Skeletal muscle tissue (tissue), 3 donors: ENCODE measurements at regions not wholly inside any gene's neighbourhood (a gene's known extent, or its start where the extent isn't known, plus 50 kb on each side); places are given as distances from the start of the nearest gene placed in this dataset.

Experiments
- H3K27ac ChIP-seq: one replicate; pipeline ENCODE4 v1.7.0; 2013; ENCODE audit warnings: mild to moderate bottlenecking, low read depth, low read length, inconsistent platforms
- H3K27me3 ChIP-seq, 3 donors: one replicate each; pipeline ENCODE4 v1.7.0; 2013; ENCODE audit warnings: low read length in 3 of 3; ENCODE audit not compliant: control insufficient read depth in 3 of 3, insufficient read depth in 3 of 3
- H3K36me3 ChIP-seq, 3 donors: one replicate each; pipeline ENCODE4 v1.7.0; 2013; ENCODE audit warnings: low read length in 3 of 3; ENCODE audit not compliant: control insufficient read depth in 3 of 3, insufficient read depth in 3 of 3
- H3K4me1 ChIP-seq, 3 donors: one replicate each; pipeline ENCODE4 v1.7.0; 2013; ENCODE audit warnings: low read length in 3 of 3, mild to moderate bottlenecking in 3 of 3; ENCODE audit not compliant: control insufficient read depth in 3 of 3, insufficient read depth in 3 of 3
- H3K4me3 ChIP-seq, 3 donors: one replicate each; pipeline ENCODE4 v1.7.0; 2013; ENCODE audit warnings: low read length in 3 of 3
- H3K9ac ChIP-seq, 3 donors: one replicate each; pipeline ENCODE4 v1.7.0; 2013; ENCODE audit warnings: low read length in 3 of 3, mild to moderate bottlenecking in 3 of 3, moderate library complexity in 2 of 3, low read depth in 1 of 3
- H3K9me3 ChIP-seq, 3 donors: one replicate each; pipeline ENCODE4 v1.7.0; 2013; ENCODE audit warnings: low read length in 3 of 3; ENCODE audit not compliant: control insufficient read depth in 3 of 3
- donor health status: Osteomylitis.

DNA sequence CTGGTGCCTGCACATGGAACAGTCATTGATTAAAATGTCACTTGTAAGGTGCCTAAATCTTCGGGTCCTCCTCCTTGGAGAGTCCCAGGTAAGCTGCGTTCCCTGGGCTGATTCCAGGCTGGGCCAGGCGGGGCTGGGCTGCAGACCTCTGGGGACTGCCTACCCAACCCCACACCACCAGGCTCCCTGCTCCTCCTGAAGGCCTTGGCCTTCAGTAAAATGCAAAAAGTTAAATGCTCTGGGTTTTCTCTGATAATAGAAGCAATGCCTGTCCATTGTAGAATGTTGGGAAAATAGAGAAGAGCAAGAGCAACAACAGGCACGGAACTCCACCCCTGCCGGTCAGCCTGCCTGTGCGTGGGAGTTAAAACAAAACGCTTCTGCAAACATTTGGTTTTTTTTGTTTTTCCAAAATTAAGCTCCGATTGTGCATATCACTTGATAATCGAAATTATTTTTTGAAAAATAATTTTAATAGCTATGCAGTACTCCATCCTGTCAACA, 363.9 kb downstream of the SEC14L1 start:
- Histone ChIP-seq H3K36me3 (peaks cover 0 to 3% (median 0%) of the 10 kb centered on the region in 3 donors), H3K27me3 (no peaks in the 10 kb centered on the region), H3K27ac (no peak overlapping the region), H3K9me3 (no peaks in the 10 kb centered on the region), H3K9ac (no peak overlapping the region), H3K4me3 (no peak overlapping the region), H3K4me1 (no peaks in the 10 kb centered on the region)

DNA sequence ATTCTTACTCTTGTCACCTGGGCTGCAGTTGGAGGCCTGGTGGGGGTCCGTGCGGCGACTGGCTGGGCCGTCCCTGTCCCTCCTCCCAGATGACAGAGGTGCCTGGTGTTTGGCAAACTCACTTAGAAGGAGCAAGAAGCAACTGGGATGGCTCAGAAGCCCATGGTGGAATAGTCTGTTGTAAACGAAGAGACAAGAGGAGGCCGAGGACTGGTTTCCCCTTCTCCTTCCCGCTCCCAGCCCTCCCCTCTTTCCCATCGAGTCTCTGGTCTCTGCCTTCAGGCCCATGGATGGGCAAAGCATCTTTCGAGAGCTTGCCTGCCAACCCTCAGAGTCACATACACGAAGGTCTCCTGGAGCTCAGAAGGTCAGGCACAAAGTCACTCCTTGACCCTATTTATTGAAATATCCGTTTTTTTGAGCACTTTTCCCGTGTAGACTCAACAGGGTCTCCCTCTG, 364.4 kb downstream of the SEC14L1 start:
- no peak overlapping the region for H3K9ac ChIP-seq
- no peak overlapping the region for H3K4me3 ChIP-seq

DNA sequence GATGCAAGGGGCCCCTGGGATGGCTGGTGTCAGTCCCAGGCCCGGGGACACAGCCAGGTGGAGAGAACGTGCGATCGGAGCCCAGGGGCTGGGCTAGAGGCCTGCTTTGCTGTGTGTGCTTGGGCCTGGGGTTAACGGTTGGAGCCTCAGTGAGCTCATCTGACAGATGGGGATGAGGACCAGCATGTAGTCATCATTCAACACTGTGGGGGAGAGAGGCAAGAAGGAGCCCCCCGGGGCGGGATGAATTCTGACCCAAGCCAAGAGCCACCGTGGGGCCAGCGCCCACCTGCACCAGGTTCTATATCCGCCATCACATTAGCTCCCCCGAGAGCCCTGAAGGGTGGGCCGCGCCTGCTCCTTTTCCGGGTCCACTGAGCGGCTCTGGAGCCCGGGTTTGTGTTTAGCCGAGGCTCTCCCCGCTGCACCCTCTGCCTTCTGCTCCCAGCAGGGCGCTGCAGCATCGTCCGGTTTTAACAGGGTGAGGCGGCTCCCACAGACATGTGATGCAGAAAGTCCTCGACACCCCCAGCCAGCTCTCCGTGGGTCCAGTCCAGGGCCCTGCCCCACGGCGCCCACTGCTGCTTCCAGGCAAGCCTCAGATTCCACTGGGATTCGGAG, 365.7 kb downstream of the SEC14L1 start:
- Histone ChIP-seq H3K4me1 (no peaks in the 10 kb centered on the region), H3K27me3 (no peaks in the 10 kb centered on the region), H3K36me3 (no peaks in the 10 kb centered on the region), H3K9ac (no peak overlapping the region), H3K4me3 (no peak overlapping the region), H3K9me3 (peaks cover 0 to 2% (median 1%) of the 10 kb centered on the region in 3 donors), H3K27ac (no peak overlapping the region)

More for the DNA sequence above, 364.4 kb downstream of the SEC14L1 start:
- Histone ChIP-seq H3K36me3 (no peaks in the 10 kb centered on the region), H3K27ac (no peak overlapping the region), H3K9me3 (peaks cover 0 to 1% (median 0%) of the 10 kb centered on the region in 3 donors), H3K27me3 (no peaks in the 10 kb centered on the region), H3K4me1 (no peaks in the 10 kb centered on the region)

DNA sequence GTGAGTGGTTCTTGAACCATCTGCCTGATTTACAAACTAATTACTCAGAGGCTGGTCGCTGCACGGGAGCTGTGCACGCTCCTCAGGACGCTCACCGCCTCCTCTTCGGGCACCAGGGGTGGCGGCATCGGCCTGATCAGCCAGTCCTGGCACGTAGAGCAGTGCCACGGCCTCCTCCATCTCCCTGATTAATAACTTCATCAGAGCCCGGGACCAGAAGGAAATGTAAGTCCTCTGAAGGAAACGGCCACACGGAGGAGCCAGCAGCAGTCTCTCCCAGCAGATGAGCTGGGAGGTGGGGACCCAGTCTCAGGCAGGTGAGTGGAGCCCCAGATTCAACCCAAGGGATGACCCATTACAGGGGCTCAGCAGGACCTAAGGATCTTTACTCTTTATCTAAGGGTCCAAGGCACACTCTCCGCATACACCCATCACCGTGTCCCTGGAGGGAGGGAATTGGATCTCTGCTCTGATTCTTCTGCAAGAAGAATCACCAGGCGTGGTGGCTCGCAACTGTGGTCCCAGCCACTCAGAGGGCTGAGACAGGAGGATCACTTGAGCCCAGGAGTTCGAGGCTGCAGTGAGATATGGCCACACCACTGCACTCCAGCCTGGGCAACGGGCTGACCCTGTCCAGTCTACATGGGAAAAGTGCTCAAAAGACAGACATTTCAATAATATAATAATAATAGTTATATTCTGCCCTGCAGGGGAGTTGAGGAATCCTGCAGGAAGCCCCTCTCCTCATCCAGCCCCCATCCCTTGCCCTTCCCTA, 366.5 kb downstream of the SEC14L1 start:
- Histone ChIP-seq H3K36me3 (no peaks in the 10 kb centered on the region), H3K4me3 (no peak overlapping the region), H3K9me3 (peaks cover 0 to 7% (median 2%) of the 10 kb centered on the region in 3 donors), H3K9ac (no peak overlapping the region), H3K4me1 (no peaks in the 10 kb centered on the region), H3K27ac (no peak overlapping the region), H3K27me3 (no peaks in the 10 kb centered on the region)

DNA sequence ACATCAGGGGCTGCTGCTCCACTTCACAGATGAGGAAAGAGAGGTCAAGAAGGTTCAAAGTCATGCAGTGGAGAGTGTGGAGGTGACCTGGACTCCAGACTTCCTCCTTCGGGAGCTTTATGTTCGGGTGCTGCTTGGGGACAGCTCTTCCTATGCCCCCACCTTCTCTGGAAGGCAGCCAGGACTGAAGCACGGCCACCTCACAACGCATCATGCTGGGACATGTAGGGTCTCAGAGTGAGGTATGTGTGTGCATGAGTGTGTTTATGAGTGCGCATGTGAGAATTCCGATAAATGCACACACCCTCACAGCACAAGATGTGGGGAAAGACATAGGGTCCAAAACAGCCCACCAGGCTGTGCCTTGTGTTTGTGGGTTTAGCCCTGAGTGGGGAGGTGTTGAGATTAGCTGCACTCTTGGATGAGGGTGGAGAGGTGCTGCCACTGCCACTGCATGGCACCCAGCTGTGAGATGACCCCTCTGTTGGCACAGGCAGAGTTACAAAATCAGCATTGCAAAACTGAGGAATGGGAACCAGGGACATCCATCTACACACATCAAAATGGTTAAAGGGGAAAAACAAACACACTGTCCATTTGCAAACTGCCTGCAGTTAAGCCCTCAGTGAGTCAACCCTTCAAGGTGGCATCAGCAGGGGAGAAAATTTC, 367.4 kb downstream of the SEC14L1 start:
- H3K9ac ChIP-seq: no peak overlapping the region
- H3K27ac ChIP-seq: no peak overlapping the region
- peaks cover 0 to 7% (median 2%) of the 10 kb centered on the region in 3 donors for H3K9me3 ChIP-seq
- no peak overlapping the region for H3K4me3 ChIP-seq
- H3K27me3 ChIP-seq: no peaks in the 10 kb centered on the region
- no peaks in the 10 kb centered on the region for H3K4me1 ChIP-seq
- H3K36me3 ChIP-seq: no peaks in the 10 kb centered on the region

DNA sequence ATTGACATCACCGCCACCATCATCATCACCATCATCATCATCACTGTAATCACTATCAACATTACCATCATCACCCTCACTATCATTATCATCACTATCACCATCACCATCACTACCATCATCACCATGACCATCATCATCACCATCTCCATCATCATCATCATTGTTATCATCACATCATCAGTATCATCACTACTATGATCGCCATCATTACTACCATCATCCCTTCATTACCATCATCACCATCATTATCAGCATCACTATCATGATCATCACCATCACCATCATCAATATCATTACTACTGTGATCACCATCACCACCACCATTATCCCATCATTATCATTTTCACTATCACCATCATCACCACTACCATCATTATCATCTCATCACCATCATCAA, 368.3 kb downstream of the SEC14L1 start:
- H3K36me3 ChIP-seq: no peaks in the 10 kb centered on the region
- no peaks in the 10 kb centered on the region for H3K4me1 ChIP-seq
- H3K9me3 ChIP-seq: peaks cover 0 to 7% (median 2%) of the 10 kb centered on the region in 3 donors
- H3K9ac ChIP-seq: no peak overlapping the region
- no peak overlapping the region for H3K4me3 ChIP-seq
- H3K27me3 ChIP-seq: no peaks in the 10 kb centered on the region
- H3K27ac ChIP-seq: no peak overlapping the region

DNA sequence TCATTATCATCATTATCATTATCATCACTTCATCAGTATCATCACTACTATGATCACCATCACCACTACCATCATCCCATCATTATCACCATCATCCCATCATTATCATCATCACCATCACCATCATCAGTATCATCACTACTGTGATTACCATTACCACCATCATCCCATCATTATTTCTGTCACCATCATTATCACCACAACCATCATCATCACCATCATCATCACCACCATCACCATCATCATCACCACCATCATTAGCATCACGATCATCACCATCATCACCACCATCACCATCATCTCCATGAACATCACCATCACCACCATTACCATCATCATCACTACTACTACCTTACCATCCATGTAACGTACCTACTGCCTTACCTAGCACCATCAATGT, 368.8 kb downstream of the SEC14L1 start:
- H3K4me3 ChIP-seq: no peak overlapping the region
- no peak overlapping the region for H3K27ac ChIP-seq
- H3K9ac ChIP-seq: no peak overlapping the region
- H3K27me3 ChIP-seq: no peaks in the 10 kb centered on the region
- no peaks in the 10 kb centered on the region for H3K4me1 ChIP-seq
- H3K36me3 ChIP-seq: no peaks in the 10 kb centered on the region
- H3K9me3 ChIP-seq: peaks cover 0 to 7% (median 2%) of the 10 kb centered on the region in 3 donors

DNA sequence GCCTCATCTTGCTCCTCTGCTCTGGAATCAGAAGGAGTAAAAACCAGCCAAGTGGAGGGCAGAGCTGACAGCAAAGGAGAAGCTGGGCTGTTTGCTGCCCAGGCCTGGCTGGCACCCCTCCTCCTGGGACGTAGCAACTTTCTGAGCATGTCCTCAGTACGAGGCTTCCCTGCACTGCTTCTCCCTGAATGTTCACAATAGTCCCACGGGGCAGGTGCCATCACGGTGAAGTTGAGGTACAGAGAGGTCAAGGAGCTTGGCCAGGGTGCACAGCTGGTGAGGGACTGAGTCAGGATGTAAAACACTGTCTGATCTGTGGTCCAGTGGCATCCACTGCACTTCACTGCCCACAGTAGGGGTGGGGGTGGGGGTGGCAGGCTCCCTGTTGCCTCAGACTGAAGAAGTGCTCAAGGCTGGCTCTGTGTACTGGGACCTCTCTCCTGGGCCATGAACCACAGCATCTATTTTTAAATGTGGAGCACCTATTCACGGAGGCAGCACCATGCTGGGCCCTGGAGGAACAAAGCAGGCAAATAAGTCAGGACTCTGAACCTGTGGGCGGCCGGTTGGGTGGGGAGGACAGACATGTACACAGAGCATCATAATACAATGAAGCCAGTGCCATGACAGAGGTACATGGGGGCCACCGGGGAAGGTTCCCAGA, 369.5 kb downstream of the SEC14L1 start:
- no peaks in the 10 kb centered on the region for H3K27me3 ChIP-seq
- no peaks in the 10 kb centered on the region for H3K36me3 ChIP-seq
- H3K27ac ChIP-seq: no peak overlapping the region
- H3K9me3 ChIP-seq: peaks cover 0 to 7% (median 2%) of the 10 kb centered on the region in 3 donors
- H3K4me3 ChIP-seq: no peak overlapping the region
- no peak overlapping the region for H3K9ac ChIP-seq
- no peaks in the 10 kb centered on the region for H3K4me1 ChIP-seq

DNA sequence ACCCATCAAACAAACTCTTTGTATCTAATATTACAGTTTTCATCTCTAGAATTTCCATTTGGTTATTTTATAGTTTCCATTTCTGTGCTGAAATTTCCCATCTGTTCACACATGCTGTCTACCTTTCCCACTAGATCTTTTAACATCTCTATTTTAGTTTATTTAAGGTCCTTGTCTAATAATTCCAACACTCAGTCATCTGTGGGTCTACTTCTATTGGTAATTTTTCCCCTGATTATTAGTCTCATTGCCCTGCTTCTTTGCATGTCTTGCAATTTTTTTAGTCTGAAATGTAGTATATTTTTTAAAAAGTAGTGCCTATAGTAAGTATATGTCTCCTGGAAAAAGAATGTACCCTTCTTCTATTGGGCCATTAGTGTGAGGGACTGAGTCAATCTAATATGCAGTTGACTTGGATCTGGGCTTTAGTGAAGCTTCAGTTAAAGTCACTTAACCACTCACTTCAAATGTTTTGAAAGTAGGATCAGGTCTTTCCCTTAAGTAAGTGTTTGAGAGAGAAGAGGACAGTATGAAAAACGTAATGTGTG, 370.8 kb downstream of the SEC14L1 start:
- H3K27me3 ChIP-seq: no peaks in the 10 kb centered on the region
- no peak overlapping the region for H3K4me3 ChIP-seq
- H3K27ac ChIP-seq: no peak overlapping the region
- H3K36me3 ChIP-seq: no peaks in the 10 kb centered on the region
- H3K4me1 ChIP-seq: no peaks in the 10 kb centered on the region
- H3K9me3 ChIP-seq: peaks cover 0 to 7% (median 2%) of the 10 kb centered on the region in 3 donors
- H3K9ac ChIP-seq: no peak overlapping the region
